ENCODE measurements at regions not wholly inside any gene's neighbourhood (a gene's known extent, or its start where the extent isn't known, plus 50 kb on each side); places are given as distances from the start of the nearest gene placed in this dataset.

GRCh38 chr10:34868589-34868988, 53.5 kb upstream of the PARD3 start:
- Histone ChIP-seq H3K79me2 (ENCODE audit: insufficient read depth, low read length) (no peaks in the 10 kb centered on the region), H3K9me3 (ENCODE audit: low read length) (no peaks in the 10 kb centered on the region), H3K4me3 (replicated peaks in 1 of 3; ENCODE audit: insufficient read depth in 1 of 3, low read depth in 2 of 3, low read length in 3 of 3) (no peak overlapping the region), H3K27me3 (ENCODE audit: control insufficient read depth in 1 of 2, insufficient read depth in 2 of 2, low read length in 2 of 2) (peaks cover 0 to 1% of the 10 kb centered on the region in 2 experiments; a peak in 1 of 5 replicates), H3K9ac (ENCODE audit: insufficient read depth, low read depth, low read length) (no peak overlapping the region), H3K36me3 (replicated peaks in 1 of 2; ENCODE audit: control insufficient read depth in 1 of 2, insufficient read depth in 2 of 2, low read length in 2 of 2) (no peaks in the 10 kb centered on the region), H3K4me1 (ENCODE audit: insufficient read depth, low read length) (peaks cover 12% of the 10 kb centered on the region), H4K20me1 (ENCODE audit: insufficient read depth, low read length) (no peaks in the 10 kb centered on the region), H3K27ac (ENCODE audit: extremely low read length, insufficient read depth, low read length) (no peak overlapping the region), H3K4me2 (ENCODE audit: low read depth, low read length) (no peak overlapping the region), H2AFZ (ENCODE audit: low read length) (no peak overlapping the region)
- DNase-seq (ENCODE audit: low spot score) (no peak), FAIRE-seq (no peak), ATAC-seq (no peak)
- ChIA-PET POLR2A (no interaction called here), CTCF (ENCODE audit: low intra/inter-chr PET ratio, low total read pairs) (no interaction called here)
- in situ Hi-C loops (cut with HindIII; ENCODE audit: extremely low pct_ligation_motif_present, low pct_unique_long_range_greater_than_20kb) (no loop called here), intact Hi-C loops (cut with micrococcal nuclease; ENCODE audit: unreplicated experiment) (no loop called here)
- TF ChIP-seq ZMAT3 (CRISPR knock-in tag; conservative IDR thresholded peaks at IDR 0.05): no peak
- peak; percentile 75 for TF ChIP-seq MAFF (IDR thresholded peaks at IDR 0.05; ENCODE audit: low read depth, low read length)
- TF ChIP-seq MAFK (conservative IDR thresholded peaks at IDR 0.05 in 1 of 2, IDR thresholded peaks at IDR 0.05 in 1 of 2; ENCODE audit: low read length in 2 of 2): peak; percentile 75 to 86
- 73% methylated on average over 6 of the region's 6 CpGs for WGBS (ENCODE audit: low lambda C conversion rate)
- BruUV-seq (replicated peaks): no TSS peak

GRCh38 chr10:34866848-34867247, 51.8 kb upstream of the PARD3 start:
- Histone ChIP-seq H3K4me1 (ENCODE audit: insufficient read depth, low read length) (peaks cover 17% of the 10 kb centered on the region), H2AFZ (ENCODE audit: low read length) (no peak overlapping the region), H4K20me1 (ENCODE audit: insufficient read depth, low read length) (no peaks in the 10 kb centered on the region), H3K9me3 (ENCODE audit: low read length) (no peaks in the 10 kb centered on the region), H3K27ac (ENCODE audit: extremely low read length, insufficient read depth, low read length) (no peak overlapping the region), H3K4me2 (ENCODE audit: low read depth, low read length) (peak overlapping the region; percentile 12; the same call in 1 of the 2 replicates), H3K79me2 (ENCODE audit: insufficient read depth, low read length) (no peaks in the 10 kb centered on the region), H3K36me3 (replicated peaks in 1 of 2; ENCODE audit: control insufficient read depth in 1 of 2, insufficient read depth in 2 of 2, low read length in 2 of 2) (no peaks in the 10 kb centered on the region), H3K4me3 (replicated peaks in 1 of 3; ENCODE audit: insufficient read depth in 1 of 3, low read depth in 2 of 3, low read length in 3 of 3) (no peak overlapping the region), H3K9ac (ENCODE audit: insufficient read depth, low read depth, low read length) (no peak overlapping the region), H3K27me3 (ENCODE audit: control insufficient read depth in 1 of 2, insufficient read depth in 2 of 2, low read length in 2 of 2) (peaks cover 0 to 2% of the 10 kb centered on the region in 2 experiments; a peak in 1 of 5 replicates)
- 35% methylated on average over 3 of the region's 3 CpGs for WGBS (ENCODE audit: low lambda C conversion rate)
- intact Hi-C loops (cut with micrococcal nuclease; ENCODE audit: unreplicated experiment): no loop called here
- ChIA-PET CTCF (ENCODE audit: low intra/inter-chr PET ratio, low total read pairs) (no interaction called here), POLR2A (no interaction called here)
- in situ Hi-C loops (cut with HindIII; ENCODE audit: extremely low pct_ligation_motif_present, low pct_unique_long_range_greater_than_20kb): no loop called here
- FAIRE-seq: no peak
- DNase-seq (ENCODE audit: low spot score): no peak
- TF ChIP-seq THAP11 (CRISPR knock-in tag; IDR thresholded peaks at IDR 0.05) (no peak), FOXA3 (CRISPR knock-in tag; IDR thresholded peaks at IDR 0.05) (no peak), ZFP41 (CRISPR knock-in tag; IDR thresholded peaks at IDR 0.05; ENCODE audit: borderline replicate concordance) (no peak), PRDM10 (CRISPR knock-in tag; IDR thresholded peaks at IDR 0.05; ENCODE audit: low read depth) (peak; percentile 81; the same call in 1 of the 2 replicates), CHD2 (IDR thresholded peaks at IDR 0.05; ENCODE audit: low read depth, low read length) (no peak)
- peak; percentile 70 for ATAC-seq
- no TSS peak for BruUV-seq (replicated peaks)
